Keratinocyte (primary cell): ENCODE measurements at regions not wholly inside any gene's neighbourhood (a gene's known extent, or its start where the extent isn't known, plus 50 kb on each side); places are given as distances from the start of the nearest gene placed in this dataset.

Experiments used
- DNase-seq: peaks from one replicate; pipeline ENCODE4 v3.0.0-alpha.2; 2011; ENCODE audit warnings: low read depth, missing footprints, low spot score
- FAIRE-seq: peaks from 2 replicates; lab custom pipeline; 2011; peaks lifted over from hg19 to GRCh38; lab: Jason Lieb, UNC
- H2AFZ ChIP-seq: 2 replicates; pipeline ENCODE4 v1.6.0; 2012; ENCODE audit warnings: low read length, control low read depth, inconsistent platforms; ENCODE audit not compliant: control insufficient read depth
- H3K27ac ChIP-seq: 2 replicates; pipeline ENCODE4 v1.5.1; 2011; ENCODE audit warnings: low read length; ENCODE audit not compliant: control insufficient read depth, insufficient read depth
- H3K27me3 ChIP-seq: 3 replicates; pipeline ENCODE4 v1.6.0; 2011; ENCODE audit warnings: low read length; ENCODE audit not compliant: control insufficient read depth, insufficient read depth; ENCODE audit errors: extremely low read depth
- H3K36me3 ChIP-seq, 2 experiments: 2 replicates in 1 of 2; 3 replicates in 1 of 2; pipeline ENCODE4 v1.5.1; 2011; ENCODE audit warnings: low read length in 2 of 2, mild to moderate bottlenecking in 1 of 2; ENCODE audit not compliant: control insufficient read depth in 2 of 2, insufficient read depth in 2 of 2; ENCODE audit errors: extremely low read depth in 1 of 2
- H3K4me1 ChIP-seq: 3 replicates; pipeline ENCODE4 v1.5.1; 2011; ENCODE audit warnings: low read length; ENCODE audit not compliant: control insufficient read depth, insufficient read depth; ENCODE audit errors: extremely low read depth
- H3K4me2 ChIP-seq: 3 replicates; pipeline ENCODE4 v1.6.0; 2011; ENCODE audit warnings: low read depth, low read length; ENCODE audit not compliant: control insufficient read depth, insufficient read depth; ENCODE audit errors: extremely low read depth
- H3K4me3 ChIP-seq, 3 experiments: fragments of 200-600 bp in 1 of 3; sonication (generic) in 1 of 3; 2 replicates in 2 of 3; 3 replicates in 1 of 3; pipeline ENCODE4 v1.5.1; 2011 to 2016; ENCODE audit warnings: low read length in 3 of 3, mild to moderate bottlenecking in 3 of 3, control low read depth in 2 of 3, inconsistent platforms in 1 of 3, low read depth in 1 of 3, mixed read lengths in 1 of 3, mixed run types in 1 of 3, moderate library complexity in 1 of 3; ENCODE audit not compliant: control insufficient read depth in 2 of 3, insufficient read depth in 2 of 3; ENCODE audit errors: extremely low read depth in 1 of 3
- H3K79me2 ChIP-seq: 2 replicates; pipeline ENCODE4 v1.6.0; 2012; ENCODE audit warnings: low read length; ENCODE audit not compliant: control insufficient read depth, insufficient read depth
- H3K9ac ChIP-seq: 3 replicates; pipeline ENCODE4 v1.6.0; 2011; ENCODE audit warnings: low read length; ENCODE audit not compliant: control insufficient read depth, insufficient read depth; ENCODE audit errors: extremely low read depth
- H3K9me1 ChIP-seq: 3 replicates; pipeline ENCODE4 v1.6.0; 2011; ENCODE audit warnings: low read length; ENCODE audit not compliant: control insufficient read depth, insufficient read depth; ENCODE audit errors: extremely low read depth
- H3K9me3 ChIP-seq: 2 replicates; pipeline ENCODE4 v1.5.1; 2012; ENCODE audit warnings: low read depth, low read length; ENCODE audit not compliant: control insufficient read depth
- H4K20me1 ChIP-seq: 3 replicates; pipeline ENCODE4 v1.6.0; 2011; ENCODE audit warnings: low read length; ENCODE audit not compliant: control insufficient read depth, insufficient read depth; ENCODE audit errors: extremely low read depth
- CTCF ChIP-seq, 3 experiments: IDR thresholded peaks in 1 of 3; conservative IDR thresholded peaks in 1 of 3; optimal IDR thresholded peaks in 1 of 3; 2 replicates in 2 of 3; 3 replicates in 1 of 3; pipeline versions ENCODE3 to v1.5.1; 2011; ENCODE audit warnings: low read length in 3 of 3, mild to moderate bottlenecking in 3 of 3, moderate library complexity in 2 of 3, control low read depth in 1 of 3, inconsistent platforms in 1 of 3; ENCODE audit not compliant: insufficient read depth in 2 of 3; ENCODE audit errors: extremely low read depth in 1 of 3
- EZH2 ChIP-seq: IDR thresholded peaks from one replicate; pipeline ENCODE4 v1.6.1; 2012; ENCODE audit warnings: inconsistent platforms, mild to moderate bottlenecking, low read length, moderate library complexity
- dilution Hi-C: fragments of 300-500 bp; cut with MboI; formaldehyde crosslinking; loops from one replicate; pipeline ENCODE4 v1.7.0; 2020; ENCODE audit warnings: low sequenced_read_pairs; ENCODE audit not compliant: extremely low pct_ligation_motif_present

- Histone ChIP-seq H3K9me3 (no peaks in the 10 kb centered on the region), H3K27ac (no peak overlapping the region), H2AFZ (no peak overlapping the region), H3K27me3 (no peaks in the 10 kb centered on the region), H3K4me2 (no peak overlapping the region), H3K4me1 (peaks cover 20% of the 10 kb centered on the region), H3K9me1 (no peaks in the 10 kb centered on the region), H3K36me3 (no peaks in the 10 kb centered on the region), H3K79me2 (no peaks in the 10 kb centered on the region), H3K9ac (no peak overlapping the region), H4K20me1 (no peaks in the 10 kb centered on the region), H3K4me3 (no peak overlapping the region)
- TF ChIP-seq CTCF (optimal IDR thresholded peaks at IDR 0.05 in 1 of 3, IDR thresholded peaks at IDR 0.05 in 1 of 3, conservative IDR thresholded peaks at IDR 0.05 in 1 of 3; ENCODE audit: extremely low read depth in 1 of 3, insufficient read depth in 2 of 3, low read length in 3 of 3) = no peak
- no peak for TF ChIP-seq EZH2
- DNase-seq = no peak
- no peak for FAIRE-seq
- dilution Hi-C loops = no loop called here
These were observed 202.8 kb upstream of the SVIL start for GRCh38 chr10:29837586-29837985.

GRCh38 chr10:29836396-29836795, 201.6 kb upstream of the SVIL start:
- DNase-seq (no peak), FAIRE-seq (no peak)
- H3K4me3 ChIP-seq = no peak overlapping the region
- H3K27ac ChIP-seq = no peak overlapping the region
- H3K79me2 ChIP-seq = no peaks in the 10 kb centered on the region
- peaks cover 20% of the 10 kb centered on the region for H3K4me1 ChIP-seq
- TF ChIP-seq EZH2 = no peak
- TF ChIP-seq CTCF (optimal IDR thresholded peaks at IDR 0.05 in 1 of 3, IDR thresholded peaks at IDR 0.05 in 1 of 3, conservative IDR thresholded peaks at IDR 0.05 in 1 of 3; ENCODE audit: extremely low read depth in 1 of 3, insufficient read depth in 2 of 3, low read length in 3 of 3) = no peak
- no peak overlapping the region for H3K4me2 ChIP-seq
- H2AFZ ChIP-seq = no peak overlapping the region
- H3K9ac ChIP-seq = no peak overlapping the region
- H3K27me3 ChIP-seq = no peaks in the 10 kb centered on the region
- dilution Hi-C loops = no loop called here
- H3K9me3 ChIP-seq = no peaks in the 10 kb centered on the region
- H3K36me3 ChIP-seq = no peaks in the 10 kb centered on the region
- H4K20me1 ChIP-seq = no peaks in the 10 kb centered on the region
- H3K9me1 ChIP-seq = no peaks in the 10 kb centered on the region
